ENCODE measurements at regions not wholly inside any gene's neighbourhood (a gene's known extent, or its start where the extent isn't known, plus 50 kb on each side); places are given as distances from the start of the nearest gene placed in this dataset.

GRCh38 chr7:28310460-28310848 is 101.9 kb upstream of the CREB5 start (continued):
- TF ChIP-seq CHD7 (IDR thresholded peaks at IDR 0.05; ENCODE audit: insufficient replicate concordance, low read length) (no peak), TAF7 (optimal IDR thresholded peaks at IDR 0.05; ENCODE audit: borderline replicate concordance, low read depth, low read length) (no peak), SAP30 (IDR thresholded peaks at IDR 0.05; ENCODE audit: insufficient read depth, insufficient replicate concordance, low read length) (no peak), POLR2AphosphoS5 (IDR thresholded peaks at IDR 0.05; ENCODE audit: low read depth, low read length) (no peak), RFX5 (IDR thresholded peaks at IDR 0.05; ENCODE audit: borderline replicate concordance, low read depth, low read length) (no peak), CTBP2 (IDR thresholded peaks at IDR 0.05; ENCODE audit: borderline replicate concordance, insufficient read depth, insufficient read length, low read length) (no peak), RNF2 (IDR thresholded peaks at IDR 0.05; ENCODE audit: borderline replicate concordance, low read depth, low read length, missing control alignments, poor library complexity, severe bottlenecking) (no peak), SP4 (IDR thresholded peaks at IDR 0.05; ENCODE audit: low read length) (no peak), NANOG (IDR thresholded peaks at IDR 0.05; ENCODE audit: insufficient read depth, low read depth, low read length, poor library complexity, severe bottlenecking) (no peak), TEAD4 (IDR thresholded peaks at IDR 0.05; ENCODE audit: low read depth, low read length) (no peak)

Data from H1 (cell line).